ENCODE measurements at regions not wholly inside any gene's neighbourhood (a gene's known extent, or its start where the extent isn't known, plus 50 kb on each side); places are given as distances from the start of the nearest gene placed in this dataset.

- intact Hi-C loops (cut with DNase I, micrococcal nuclease) = no loop called here
- Histone ChIP-seq H3K4me3 (ENCODE audit: low read length) (no peak overlapping the region), H3K27me3 (ENCODE audit: control insufficient read depth in 1 of 2, insufficient read depth in 2 of 2, low read length in 2 of 2) (no peaks in the 10 kb centered on the region), H3K36me3 (ENCODE audit: insufficient read depth, low read length) (no peaks in the 10 kb centered on the region), H3K9me3 (ENCODE audit: control insufficient read depth in 1 of 2, insufficient read depth in 1 of 2, low read length in 2 of 2) (peaks cover under 1 to 13% of the 10 kb centered on the region in 2 experiments), H3K4me1 (ENCODE audit: insufficient read depth, low read length) (no peaks in the 10 kb centered on the region), H3K27ac (ENCODE audit: low read depth in 1 of 2, low read length in 2 of 2) (no peak overlapping the region)
- ChIA-PET POLR2A (no interaction called here), CTCF (no interaction called here)
- no peak overlapping the region for H3K27ac Mint-ChIP-seq
- peaks cover 13% of the 10 kb centered on the region for H3K9me3 Mint-ChIP-seq
- H3K36me3 Mint-ChIP-seq (ENCODE audit: low read depth) = no peaks in the 10 kb centered on the region
- no peaks in the 10 kb centered on the region for H3K4me1 Mint-ChIP-seq (ENCODE audit: low read depth)
- H3K4me3 Mint-ChIP-seq = no peak overlapping the region
- DNase-seq (no peak), ATAC-seq (ENCODE audit: poor library complexity) (no peak)
- TF ChIP-seq CTCF (IDR thresholded peaks at IDR 0.05) = no peak
- no peaks in the 10 kb centered on the region for H3K27me3 Mint-ChIP-seq
Measured at GRCh38 chr5:26054594-26054993, 983.8 kb downstream of the CDH9 start.

- H3K27ac Mint-ChIP-seq = no peak overlapping the region
- DNase-seq = no peak
- ATAC-seq (ENCODE audit: poor library complexity) = no peak
- H3K4me1 Mint-ChIP-seq (ENCODE audit: low read depth) = no peaks in the 10 kb centered on the region
- no peaks in the 10 kb centered on the region for H3K36me3 Mint-ChIP-seq (ENCODE audit: low read depth)
- POLR2A ChIA-PET = no interaction called here
- Histone ChIP-seq H3K4me3 (ENCODE audit: low read length) (no peak overlapping the region), H3K9me3 (ENCODE audit: control insufficient read depth in 1 of 2, insufficient read depth in 1 of 2, low read length in 2 of 2) (peaks cover 0 to 15% of the 10 kb centered on the region in 2 experiments), H3K36me3 (ENCODE audit: insufficient read depth, low read length) (no peaks in the 10 kb centered on the region), H3K4me1 (ENCODE audit: insufficient read depth, low read length) (no peaks in the 10 kb centered on the region), H3K27me3 (ENCODE audit: control insufficient read depth in 1 of 2, insufficient read depth in 2 of 2, low read length in 2 of 2) (no peaks in the 10 kb centered on the region), H3K27ac (ENCODE audit: low read depth in 1 of 2, low read length in 2 of 2) (no peak overlapping the region)
- no peak overlapping the region for H3K4me3 Mint-ChIP-seq
- CTCF ChIA-PET = no interaction called here
- H3K9me3 Mint-ChIP-seq = peaks cover 16% of the 10 kb centered on the region
- intact Hi-C loops (cut with DNase I, micrococcal nuclease) = no loop called here
- H3K27me3 Mint-ChIP-seq = no peaks in the 10 kb centered on the region
- no peak for TF ChIP-seq CTCF (IDR thresholded peaks at IDR 0.05)
Measured at GRCh38 chr5:26034813-26035212, 1003.6 kb downstream of the CDH9 start.

GRCh38 chr5:26031481-26031880 is 1006.9 kb downstream of the CDH9 start:
- no peak overlapping the region for H3K27ac ChIP-seq (ENCODE audit: low read depth in 1 of 2, low read length in 2 of 2)
- no peaks in the 10 kb centered on the region for H3K36me3 Mint-ChIP-seq (ENCODE audit: low read depth)
- H3K27me3 Mint-ChIP-seq = no peaks in the 10 kb centered on the region
- H3K27ac Mint-ChIP-seq = no peak overlapping the region
- no peaks in the 10 kb centered on the region for H3K27me3 ChIP-seq (ENCODE audit: control insufficient read depth in 1 of 2, insufficient read depth in 2 of 2, low read length in 2 of 2)
- no peaks in the 10 kb centered on the region for H3K4me1 ChIP-seq (ENCODE audit: insufficient read depth, low read length)
- peaks cover 0 to 24% of the 10 kb centered on the region in 2 experiments for H3K9me3 ChIP-seq (ENCODE audit: control insufficient read depth in 1 of 2, insufficient read depth in 1 of 2, low read length in 2 of 2)
- ChIA-PET POLR2A (no interaction called here), CTCF (no interaction called here)
- H3K4me3 ChIP-seq (ENCODE audit: low read length) = no peak overlapping the region
- ATAC-seq (ENCODE audit: poor library complexity) = no peak
- intact Hi-C loops (cut with DNase I, micrococcal nuclease) = no loop called here
- H3K36me3 ChIP-seq (ENCODE audit: insufficient read depth, low read length) = no peaks in the 10 kb centered on the region
- H3K4me1 Mint-ChIP-seq (ENCODE audit: low read depth) = no peaks in the 10 kb centered on the region
- no peak for DNase-seq
- no peak overlapping the region for H3K4me3 Mint-ChIP-seq
- no peak for TF ChIP-seq CTCF (IDR thresholded peaks at IDR 0.05)
- peaks cover 5% of the 10 kb centered on the region for H3K9me3 Mint-ChIP-seq

Data from CD4-positive, alpha-beta T cell (primary cell).